Ovary (tissue), 7 donors: ENCODE measurements at regions not wholly inside any gene's neighbourhood (a gene's known extent, or its start where the extent isn't known, plus 50 kb on each side); places are given as distances from the start of the nearest gene placed in this dataset.

Experiments
- DNase-seq, 5 donors: peaks; one replicate each; pipeline ENCODE4 v3.0.0-alpha.2; 2019 to 2020
- H3K27ac ChIP-seq, 2 donors: fragments of 200-600 bp; one replicate each; pipeline versions ENCODE4 v1.5.1 to v1.8.0; 2019 to 2022
- H3K27me3 ChIP-seq: fragments of 200-600 bp; one replicate; pipeline ENCODE4 v1.8.0; 2022
- H3K36me3 ChIP-seq: fragments of 200-600 bp; sonication (generic); one replicate; pipeline ENCODE4 v1.5.1; 2019
- H3K4me1 ChIP-seq: one replicate; pipeline ENCODE4 v1.8.1; 2013; ENCODE audit warnings: mild to moderate bottlenecking, moderate library complexity; ENCODE audit not compliant: insufficient read depth
- H3K4me3 ChIP-seq: fragments of 200-600 bp; sonication (generic); one replicate; pipeline ENCODE4 v1.5.1; 2017
- H3K9me3 ChIP-seq, 2 donors: fragments of 200-600 bp in 1 of 2; sonication (generic) in 1 of 2; one replicate each; pipeline versions ENCODE4 v1.5.1 to v1.8.1; 2013 to 2019; ENCODE audit warnings: mild to moderate bottlenecking in 1 of 2, moderate library complexity in 1 of 2
- CTCF ChIP-seq, 3 donors: fragments of 450-650 bp in 2 of 3; fragments of 200-600 bp in 1 of 3; IDR thresholded peaks; one replicate each; pipeline versions ENCODE4 v1.5.1 to v1.8.0; 2016 to 2022; ENCODE audit warnings: antibody characterized with exemption in 3 of 3, mild to moderate bottlenecking in 1 of 3
- EP300 ChIP-seq: sonication (generic); formaldehyde crosslinking; IDR thresholded peaks from one replicate; pipeline ENCODE4 v1.6.1; 2017; ENCODE audit warnings: antibody characterized with exemption
- POLR2A ChIP-seq: fragments of 450-650 bp; IDR thresholded peaks from one replicate; pipeline ENCODE4 v1.6.1; 2017; ENCODE audit warnings: antibody characterized with exemption, mild to moderate bottlenecking, moderate library complexity
- WGBS, 3 donors: extraction: QIAGEN DNeasy Blood & Tissue Kit in 1 of 3; methylation state at CpG; one replicate each; pipeline versions ENCODE4 v1.1.5 to v1.1.7; 2013 to 2017; 5-methylcytosine and 5-hydroxymethylcytosine counted together
- intact Hi-C, 4 donors: fragments of 100-400 bp; cut with DNase I; formaldehyde crosslinking; loops; one replicate each; pipeline versions ENCODE4 v1.11.0 to v1.15.1; 2022 to 2023
- donor health status: DM: no; HTN: no; CAD: no; lungs with moderate emphysema.
- donor health status: DM: no; HTN: no; CAD: no.
- donor health status: Bipolar disorder and iron deficiency.
- donor health status: DM: no; HTN: no; CAD: no.
- donor health status: DM: yes; HTN: yes; CAD: no.

- 77 to 83% (median 79%) methylated on average over 2 of the region's 2 CpGs for WGBS, 3 donors
- TF ChIP-seq CTCF (IDR thresholded peaks at IDR 0.05) (no peak), POLR2A (no peak), EP300 (no peak)
- Histone ChIP-seq H3K36me3 (no peaks in the 10 kb centered on the region), H3K27ac (no peak overlapping the region), H3K9me3 (no peaks in the 10 kb centered on the region), H3K4me1 (no peaks in the 10 kb centered on the region), H3K27me3 (no peaks in the 10 kb centered on the region), H3K4me3 (no peak overlapping the region)
- DNase-seq = no peak
- intact Hi-C loops = no loop called here
These were observed 331.1 kb downstream of the MLLT3 start for GRCh38 chr9:20291201-20291600.

- no peak overlapping the region for H3K27ac ChIP-seq
- TF ChIP-seq EP300 = no peak
- no peak for TF ChIP-seq POLR2A
- no peak for TF ChIP-seq CTCF (IDR thresholded peaks at IDR 0.05)
- no peak overlapping the region for H3K4me3 ChIP-seq
- no peak for DNase-seq
- no peaks in the 10 kb centered on the region for H3K4me1 ChIP-seq
- no peaks in the 10 kb centered on the region for H3K27me3 ChIP-seq
- no peaks in the 10 kb centered on the region for H3K9me3 ChIP-seq
- H3K36me3 ChIP-seq = no peaks in the 10 kb centered on the region
- 84 to 90% (median 85%) methylated on average over 6 of the region's 6 CpGs for WGBS, 3 donors
- intact Hi-C loops = no loop called here
These were observed 332.0 kb downstream of the MLLT3 start for GRCh38 chr9:20290257-20290656.

- 81 to 85% (median 82%) methylated on average over 9 of the region's 9 CpGs for WGBS, 3 donors
- TF ChIP-seq CTCF (IDR thresholded peaks at IDR 0.05) = no peak
- no peak for TF ChIP-seq POLR2A
- TF ChIP-seq EP300 = no peak
- H3K27ac ChIP-seq = no peak overlapping the region
These were observed 332.8 kb downstream of the MLLT3 start for GRCh38 chr9:20289423-20290010.

GRCh38 chr9:20286969-20287368 is 335.3 kb downstream of the MLLT3 start:
- 79 to 96% (median 89%) methylated on average over 3 of the region's 3 CpGs for WGBS, 3 donors
- H3K36me3 ChIP-seq = no peaks in the 10 kb centered on the region
- TF ChIP-seq EP300 (no peak), CTCF (IDR thresholded peaks at IDR 0.05) (no peak), POLR2A (no peak)
- no peaks in the 10 kb centered on the region for H3K4me1 ChIP-seq
- DNase-seq = no peak
- intact Hi-C loops = no loop called here
- H3K4me3 ChIP-seq = no peak overlapping the region
- no peak overlapping the region for H3K27ac ChIP-seq
- H3K9me3 ChIP-seq = no peaks in the 10 kb centered on the region
- no peaks in the 10 kb centered on the region for H3K27me3 ChIP-seq

More at GRCh38 chr9:20289423-20290010, 332.8 kb downstream of the MLLT3 start:
- H3K27me3 ChIP-seq = no peaks in the 10 kb centered on the region
- intact Hi-C loops = no loop called here
- no peak overlapping the region for H3K4me3 ChIP-seq
- H3K9me3 ChIP-seq = no peaks in the 10 kb centered on the region
- DNase-seq = no peak
- H3K36me3 ChIP-seq = no peaks in the 10 kb centered on the region
- H3K4me1 ChIP-seq = no peaks in the 10 kb centered on the region
